ENCODE measurements at regions not wholly inside any gene's neighbourhood (a gene's known extent, or its start where the extent isn't known, plus 50 kb on each side); places are given as distances from the start of the nearest gene placed in this dataset.

DNA sequence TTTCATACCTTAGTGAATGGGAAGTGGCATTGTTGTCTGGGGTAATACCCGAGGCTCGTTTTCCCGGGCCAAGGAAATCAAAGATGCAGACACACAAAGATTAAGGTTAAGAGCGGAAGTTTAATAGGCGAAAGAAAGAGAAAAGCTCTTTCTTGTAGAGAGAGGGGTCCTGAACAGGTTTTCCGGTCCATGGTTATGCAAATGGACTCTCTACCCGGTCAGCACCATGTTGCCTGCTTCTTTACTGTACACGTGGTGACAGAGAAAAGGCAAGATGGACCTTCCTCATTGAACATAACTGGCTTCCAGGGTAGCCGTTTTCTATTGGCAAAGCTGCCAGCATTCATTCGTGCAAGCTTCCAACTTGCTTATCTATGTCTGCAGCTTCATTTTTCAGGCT is 2063.5 kb downstream of the SUCLG1 start:
- 21% methylated on average over 10 of the region's 10 CpGs for whole genome bisulfite sequencing (ENCODE audit: missing lambda C conversion rate)
- Histone ChIP-seq H3K4me2 (no peak overlapping the region), H3K9me3 (peaks cover 4% of the 10 kb centered on the region; the same call in 1 of the 3 replicates), H3K4me1 (no peaks in the 10 kb centered on the region), H3K27ac (no peak overlapping the region), H3K4me3 (no peak overlapping the region)
- DNase-seq (ENCODE audit: low read depth in 1 of 2, low spot score in 1 of 2) (no peak), FAIRE-seq (no peak), ATAC-seq (no peak)
- TF ChIP-seq TFCP2L1 (CRISPR knock-in tag; IDR thresholded peaks at IDR 0.05) (no peak), ZFP36 (IDR thresholded peaks at IDR 0.05; ENCODE audit: borderline replicate concordance, partially characterized antibody) (no peak), HOXA7 (CRISPR knock-in tag; IDR thresholded peaks at IDR 0.05) (no peak), RCOR1 (IDR thresholded peaks at IDR 0.05; ENCODE audit: low read depth, low read length) (no peak), NR3C1 (IDR thresholded peaks at IDR 0.05) (no peak), CBX8 (IDR thresholded peaks at IDR 0.05) (no peak), HOXB5 (CRISPR knock-in tag; IDR thresholded peaks at IDR 0.05) (no peak), JUNB (IDR thresholded peaks at IDR 0.05) (no peak), ESRRA (IDR thresholded peaks at IDR 0.05; ENCODE audit: borderline replicate concordance, low read length) (no peak), CHD4 (IDR thresholded peaks at IDR 0.05; ENCODE audit: borderline replicate concordance) (no peak), FOSB (CRISPR knock-in tag; IDR thresholded peaks at IDR 0.05) (no peak), FOXS1 (CRISPR knock-in tag; IDR thresholded peaks at IDR 0.05) (no peak), GATA3 (IDR thresholded peaks at IDR 0.05; ENCODE audit: borderline replicate concordance) (no peak), HEYL (CRISPR knock-in tag; IDR thresholded peaks at IDR 0.05) (no peak), CHD2 (IDR thresholded peaks at IDR 0.05; ENCODE audit: low read length, partially characterized antibody) (no peak)
- TF ChIP-seq, protein P1, sequence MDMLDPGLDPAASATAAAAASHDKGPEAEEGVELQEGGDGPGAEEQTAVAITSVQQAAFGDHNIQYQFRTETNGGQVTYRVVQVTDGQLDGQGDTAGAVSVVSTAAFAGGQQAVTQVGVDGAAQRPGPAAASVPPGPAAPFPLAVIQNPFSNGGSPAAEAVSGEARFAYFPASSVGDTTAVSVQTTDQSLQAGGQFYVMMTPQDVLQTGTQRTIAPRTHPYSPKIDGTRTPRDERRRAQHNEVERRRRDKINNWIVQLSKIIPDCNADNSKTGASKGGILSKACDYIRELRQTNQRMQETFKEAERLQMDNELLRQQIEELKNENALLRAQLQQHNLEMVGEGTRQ (IDR thresholded peaks at IDR 0.05) = no peak
- TF ChIP-seq, protein P2, sequence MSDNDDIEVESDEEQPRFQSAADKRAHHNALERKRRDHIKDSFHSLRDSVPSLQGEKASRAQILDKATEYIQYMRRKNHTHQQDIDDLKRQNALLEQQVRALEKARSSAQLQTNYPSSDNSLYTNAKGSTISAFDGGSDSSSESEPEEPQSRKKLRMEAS (IDR thresholded peaks at IDR 0.05) = no peak
- TF ChIP-seq, protein P3, sequence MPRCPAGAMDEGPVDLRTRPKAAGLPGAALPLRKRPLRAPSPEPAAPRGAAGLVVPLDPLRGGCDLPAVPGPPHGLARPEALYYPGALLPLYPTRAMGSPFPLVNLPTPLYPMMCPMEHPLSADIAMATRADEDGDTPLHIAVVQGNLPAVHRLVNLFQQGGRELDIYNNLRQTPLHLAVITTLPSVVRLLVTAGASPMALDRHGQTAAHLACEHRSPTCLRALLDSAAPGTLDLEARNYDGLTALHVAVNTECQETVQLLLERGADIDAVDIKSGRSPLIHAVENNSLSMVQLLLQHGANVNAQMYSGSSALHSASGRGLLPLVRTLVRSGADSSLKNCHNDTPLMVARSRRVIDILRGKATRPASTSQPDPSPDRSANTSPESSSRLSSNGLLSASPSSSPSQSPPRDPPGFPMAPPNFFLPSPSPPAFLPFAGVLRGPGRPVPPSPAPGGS (IDR thresholded peaks at IDR 0.05) = no peak
- ChIA-PET POLR2A (no interaction called here), CTCF (no interaction called here)

DNA sequence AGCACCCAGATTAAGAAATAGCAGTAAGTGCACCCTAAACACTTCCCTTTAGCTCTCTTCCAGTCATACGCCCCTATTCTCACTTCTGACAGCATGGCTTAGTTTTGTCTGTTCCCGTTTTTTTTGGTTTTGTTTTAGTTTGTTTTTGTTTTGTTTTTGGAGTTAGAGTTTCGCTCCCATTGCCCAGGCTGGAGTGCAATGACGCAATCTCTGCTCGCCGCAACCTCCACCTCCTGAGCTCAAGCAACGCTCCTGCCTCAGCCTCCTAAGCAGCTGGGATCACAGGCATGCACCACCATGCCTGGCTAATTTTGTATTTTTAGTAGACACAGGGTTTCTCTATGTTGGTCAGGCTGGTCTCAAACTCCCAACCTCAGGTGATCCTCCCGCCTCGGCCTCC is 2067.7 kb downstream of the SUCLG1 start:
- Histone ChIP-seq H3K4me2 (no peak overlapping the region), H3K4me1 (no peaks in the 10 kb centered on the region), H3K9me3 (peaks cover 6% of the 10 kb centered on the region; the same call in 2 of the 3 replicates), H3K27ac (no peak overlapping the region), H3K4me3 (no peak overlapping the region)
- FAIRE-seq (no peak), DNase-seq (ENCODE audit: low read depth in 1 of 2, low spot score in 1 of 2) (no peak), ATAC-seq (no peak)
- no peak for TF ChIP-seq EHF (CRISPR knock-in tag; IDR thresholded peaks at IDR 0.05)
- TF ChIP-seq, protein P1 (IDR thresholded peaks at IDR 0.05) = no peak
- no peak for TF ChIP-seq KDM5A (IDR thresholded peaks at IDR 0.05)
- no peak for TF ChIP-seq ZSCAN20 (CRISPR knock-in tag; IDR thresholded peaks at IDR 0.05)
- no peak for TF ChIP-seq RARB (CRISPR knock-in tag; IDR thresholded peaks at IDR 0.05)
- POLR2A ChIA-PET = no interaction called here
- CTCF ChIA-PET = no interaction called here
- 52% methylated on average over 9 of the region's 9 CpGs for WGBS (ENCODE audit: missing lambda C conversion rate)

DNA sequence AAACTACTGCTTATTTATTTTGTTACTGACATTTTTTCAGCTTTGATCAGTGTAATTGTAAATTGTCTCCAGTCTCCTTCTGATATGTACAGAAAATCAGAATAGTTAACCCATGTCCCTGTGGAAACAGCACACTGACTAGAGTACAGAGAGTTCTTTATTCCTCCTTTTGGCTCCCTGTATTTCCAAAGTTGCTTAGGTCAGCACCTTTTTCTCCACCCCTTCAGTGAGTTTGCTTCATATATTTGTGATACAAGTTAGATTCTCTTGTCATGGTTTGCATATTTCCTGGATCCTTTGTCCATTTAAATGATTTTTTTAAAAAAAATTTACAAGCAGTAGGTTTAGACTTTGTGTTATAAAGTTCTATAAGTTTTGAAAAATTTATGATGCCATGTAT is 2051.1 kb upstream of the LRRTM1 start:
- Histone ChIP-seq H3K4me3 (no peak overlapping the region), H3K4me1 (no peaks in the 10 kb centered on the region), H3K9me3 (peaks cover 5% of the 10 kb centered on the region; the same call in 1 of the 3 replicates), H3K27ac (no peak overlapping the region), H3K4me2 (no peak overlapping the region)
- CTCF ChIA-PET = no interaction called here
- TF ChIP-seq MAFK (IDR thresholded peaks at IDR 0.05; ENCODE audit: partially characterized antibody) = peak; percentile 88
- no peak for TF ChIP-seq TP53 (CRISPR knock-in tag; IDR thresholded peaks at IDR 0.05)
- DNase-seq (ENCODE audit: low read depth in 1 of 2, low spot score in 1 of 2) = no peak
- no peak for FAIRE-seq
- POLR2A ChIA-PET = no interaction called here
- no peak for ATAC-seq
